IMR-90 (cell line): ENCODE measurements at regions not wholly inside any gene's neighbourhood (a gene's known extent, or its start where the extent isn't known, plus 50 kb on each side); places are given as distances from the start of the nearest gene placed in this dataset.

ENCODE experiments used
- ATAC-seq: fragments of 200-7000 bp; cut with Tn5 transposase; 2 replicates; pipeline ENCODE4 v1.9.1; 2020; ENCODE audit warnings: low read depth, mild to moderate bottlenecking, moderate library complexity
- BruUV-seq: library from RNA; stranded (reverse); fragments of 400-500 nt; replicated peaks from 2 replicates; lab custom pipeline; 2021; lab: Mats Ljungman, UMichigan
- CTCF ChIA-PET: fragments of 300-600 bp; formaldehyde crosslinking; extraction: SDS; loops from one replicate; lab custom pipeline; 2021; ENCODE audit warnings: antibody characterized with exemption; lab: Yijun Ruan, JAX
- POLR2A ChIA-PET: fragments of 300-600 bp; sonication (Branson Sonifier 250); formaldehyde crosslinking; loops from one replicate; lab custom pipeline; 2022; ENCODE audit warnings: antibody characterized with exemption; ENCODE audit not compliant: unreplicated experiment; lab: Charles Lee
- DNase-seq: peaks from one replicate; pipeline ENCODE4 v3.0.0; 2013
- H2AFZ ChIP-seq: replicated peaks from 2 replicates; pipeline ENCODE3; 2013; ENCODE audit warnings: low read length, mild to moderate bottlenecking; ENCODE audit not compliant: poor library complexity
- H2AK5ac ChIP-seq: 2 replicates; pipeline ENCODE4 v1.6.1; 2013; ENCODE audit warnings: low read depth, low read length, inconsistent platforms
- H2AK9ac ChIP-seq: replicated peaks from 2 replicates; pipeline ENCODE3; 2013; ENCODE audit warnings: mild to moderate bottlenecking, low read depth, low read length, moderate library complexity; ENCODE audit not compliant: poor library complexity
- H2BK120ac ChIP-seq: 2 replicates; pipeline ENCODE4 v1.6.1; 2013; ENCODE audit warnings: low read depth, low read length, inconsistent platforms
- H2BK15ac ChIP-seq: 3 replicates; pipeline ENCODE4 v1.6.1; 2013; ENCODE audit warnings: low read depth, low read length, inconsistent platforms
- H2BK20ac ChIP-seq: 2 replicates; pipeline ENCODE4 v1.6.1; 2013; ENCODE audit warnings: low read depth, mild to moderate bottlenecking, inconsistent platforms, low read length, moderate library complexity
- H2BK5ac ChIP-seq: 2 replicates; pipeline ENCODE4 v1.6.1; 2013; ENCODE audit warnings: mild to moderate bottlenecking, low read depth, low read length, inconsistent platforms; ENCODE audit not compliant: poor library complexity, severe bottlenecking
- H3K14ac ChIP-seq: replicated peaks from 2 replicates; pipeline ENCODE4 v1.6.1; 2013; ENCODE audit warnings: low read depth, low read length, inconsistent platforms
- H3K18ac ChIP-seq: 2 replicates; pipeline ENCODE4 v1.6.1; 2013; ENCODE audit warnings: low read depth, low read length, control low read depth
- H3K23ac ChIP-seq: 2 replicates; pipeline ENCODE4 v1.6.1; 2013; ENCODE audit warnings: low read depth, low read length, inconsistent platforms
- H3K27ac ChIP-seq: 2 replicates; pipeline ENCODE4 v1.5.1; 2013; ENCODE audit warnings: mild to moderate bottlenecking, control low read depth, low read length; ENCODE audit not compliant: insufficient read depth
- H3K27me3 ChIP-seq: 2 replicates; pipeline ENCODE4 v1.6.1; 2013; ENCODE audit warnings: low read length; ENCODE audit not compliant: control insufficient read depth, insufficient read depth
- H3K36me3 ChIP-seq: 2 replicates; pipeline ENCODE4 v1.6.1; 2013; ENCODE audit warnings: low read length, mixed read lengths; ENCODE audit not compliant: control insufficient read depth, insufficient read depth
- H3K4ac ChIP-seq: 2 replicates; pipeline ENCODE4 v1.6.1; 2013; ENCODE audit warnings: low read depth, low read length, inconsistent platforms
- H3K4me1 ChIP-seq: 2 replicates; pipeline ENCODE4 v1.6.1; 2013; ENCODE audit warnings: low read length, mixed read lengths; ENCODE audit not compliant: control insufficient read depth, insufficient read depth
- H3K4me2 ChIP-seq: 2 replicates; pipeline ENCODE4 v1.6.1; 2013; ENCODE audit warnings: low read depth, mild to moderate bottlenecking, control low read depth, low read length, moderate library complexity
- H3K4me3 ChIP-seq: 2 replicates; pipeline ENCODE4 v1.5.1; 2013; ENCODE audit warnings: low read depth, mild to moderate bottlenecking, control low read depth, low read length, moderate library complexity; ENCODE audit not compliant: insufficient read depth
- H3K56ac ChIP-seq: 2 replicates; pipeline ENCODE4 v1.6.1; 2013; ENCODE audit warnings: low read length, inconsistent platforms; ENCODE audit not compliant: insufficient read depth; ENCODE audit errors: extremely low read depth
- H3K79me1 ChIP-seq, 2 experiments: 2 replicates each; pipeline ENCODE4 v1.6.1; 2013; ENCODE audit warnings: low read length in 2 of 2, inconsistent platforms in 1 of 2, low read depth in 1 of 2
- H3K9ac ChIP-seq: 2 replicates; pipeline ENCODE4 v1.6.1; 2013; ENCODE audit warnings: low read depth, low read length, control low read depth
- H3K9me1 ChIP-seq: 2 replicates; pipeline ENCODE4 v1.6.1; 2013; ENCODE audit warnings: low read length, inconsistent platforms; ENCODE audit not compliant: insufficient read depth
- H3K9me3 ChIP-seq: 2 replicates; pipeline ENCODE4 v1.6.1; 2013; ENCODE audit warnings: low read length; ENCODE audit not compliant: control insufficient read depth, insufficient read depth
- H4K20me1 ChIP-seq: 2 replicates; pipeline ENCODE4 v1.6.1; 2013; ENCODE audit warnings: low read length, inconsistent platforms; ENCODE audit not compliant: insufficient read depth
- H4K5ac ChIP-seq: 2 replicates; pipeline ENCODE4 v1.6.1; 2013; ENCODE audit warnings: mild to moderate bottlenecking, low read depth, low read length, control low read depth
- H4K8ac ChIP-seq, 2 experiments: 2 replicates each; pipeline ENCODE4 v1.6.1; 2013; ENCODE audit warnings: low read depth in 2 of 2, low read length in 2 of 2, control low read depth in 1 of 2, inconsistent platforms in 1 of 2
- H4K91ac ChIP-seq: 2 replicates; pipeline ENCODE4 v1.6.1; 2013; ENCODE audit warnings: low read depth, low read length, inconsistent platforms; ENCODE audit not compliant: insufficient read depth
- BHLHE40 ChIP-seq: fragments of 150-350 bp; IDR thresholded peaks from 2 replicates; pipeline ENCODE4 v1.6.1; 2016; ENCODE audit warnings: mild to moderate bottlenecking, low read depth, low read length
- CEBPB ChIP-seq: IDR thresholded peaks from 2 replicates; pipeline ENCODE4 v1.6.1; 2012; ENCODE audit warnings: low read depth, low read length, improper control_type of control experiment
- CTCF ChIP-seq: conservative IDR thresholded peaks from 2 replicates; pipeline ENCODE4 v1.5.1; 2012; ENCODE audit warnings: mild to moderate bottlenecking, low read depth, low read length, improper control_type of control experiment
- FOS ChIP-seq: fragments of 150-350 bp; IDR thresholded peaks from 2 replicates; pipeline ENCODE4 v1.6.1; 2016; ENCODE audit warnings: low read depth, low read length
- MAFK ChIP-seq: IDR thresholded peaks from 2 replicates; pipeline ENCODE4 v1.6.1; 2012; ENCODE audit warnings: low read depth, low read length, improper control_type of control experiment
- MAZ ChIP-seq: IDR thresholded peaks from 2 replicates; pipeline ENCODE4 v1.6.1; 2012; ENCODE audit warnings: low read depth, mild to moderate bottlenecking, low read length, improper control_type of control experiment, moderate library complexity, borderline replicate concordance
- MXI1 ChIP-seq: IDR thresholded peaks from 2 replicates; pipeline ENCODE4 v1.6.1; 2012; ENCODE audit warnings: low read depth, mild to moderate bottlenecking, low read length, moderate library complexity, borderline replicate concordance
- NFE2L2 ChIP-seq: fragments of 150-350 bp; IDR thresholded peaks from 2 replicates; pipeline ENCODE4 v1.6.1; 2016; ENCODE audit warnings: low read depth, mild to moderate bottlenecking, low read length
- POLR2A ChIP-seq: IDR thresholded peaks from 2 replicates; pipeline ENCODE4 v1.6.1; 2012; ENCODE audit warnings: mild to moderate bottlenecking, low read depth, low read length
- RAD21 ChIP-seq: IDR thresholded peaks from 2 replicates; pipeline ENCODE4 v1.6.1; 2012; ENCODE audit warnings: low read length, improper control_type of control experiment
- RCOR1 ChIP-seq: IDR thresholded peaks from 2 replicates; pipeline ENCODE4 v1.6.1; 2012; ENCODE audit warnings: mild to moderate bottlenecking, low read length, improper control_type of control experiment; ENCODE audit not compliant: insufficient replicate concordance
- RFX5 ChIP-seq: IDR thresholded peaks from 2 replicates; pipeline ENCODE4 v1.8.0; 2012; ENCODE audit warnings: low read depth, mild to moderate bottlenecking, low read length, moderate library complexity
- SMC3 ChIP-seq: fragments of 150-350 bp; IDR thresholded peaks from 2 replicates; pipeline ENCODE4 v1.6.1; 2016; ENCODE audit warnings: low read depth, mild to moderate bottlenecking, antibody characterized with exemption, low read length, moderate library complexity
- WGBS, 2 experiments: methylation state at CpG; one replicate each; pipeline versions ENCODE4 v1.1.5 to v1.1.7; 2013; ENCODE audit warnings: missing lambda C conversion rate in 2 of 2; ENCODE audit not compliant: insufficient read length in 1 of 2; ENCODE audit errors: extremely low coverage in 2 of 2; 5-methylcytosine and 5-hydroxymethylcytosine counted together
- dilution Hi-C: fragments of 300-500 bp; cut with HindIII; formaldehyde crosslinking; loops from one replicate; pipeline ENCODE4 v1.14.3; 2018; ENCODE audit warnings: low sequenced_read_pairs; ENCODE audit not compliant: unreplicated experiment
- in situ Hi-C: fragments of 300-500 bp; cut with MboI; formaldehyde crosslinking; loops from 3 replicates; pipeline ENCODE4 v1.14.3; 2019; ENCODE audit warnings: low sequenced_read_pairs, inconsistent platforms, mixed read lengths
- intact Hi-C: fragments of 100-400 bp; cut with micrococcal nuclease; formaldehyde crosslinking; loops from 2 replicates; pipeline ENCODE4 v1.10.0; 2022
- TF ChIP-seq, protein P1 (sequence below): fragments of 150-350 bp; IDR thresholded peaks from 2 replicates; pipeline ENCODE4 v1.6.1; 2016; ENCODE audit warnings: low read depth, mild to moderate bottlenecking, low read length, moderate library complexity, borderline replicate concordance

DNA sequence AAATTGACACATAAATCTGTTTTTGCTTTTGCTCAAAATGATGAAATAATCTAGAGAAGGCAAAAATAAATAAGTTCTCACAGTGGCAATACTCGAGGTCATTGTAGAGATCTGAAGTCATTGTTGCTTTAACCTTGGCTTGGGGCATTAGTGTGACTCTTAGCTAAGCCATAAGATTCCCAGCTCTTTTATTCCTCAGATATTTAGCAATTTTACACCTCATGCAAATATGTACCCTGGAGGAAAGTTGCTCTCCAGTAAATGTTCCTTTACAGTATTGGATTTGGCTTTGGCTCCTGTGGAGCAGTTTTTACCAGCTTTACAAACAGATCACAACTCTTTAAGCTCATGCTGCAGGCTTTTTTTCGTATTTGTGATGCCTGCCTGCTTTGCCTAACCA lies 134.2 kb upstream of the NABP1 start:
- DNase-seq (no peak), ATAC-seq (no peak)
- H2AFZ ChIP-seq, result no peak overlapping the region
- POLR2A ChIA-PET, result no interaction called here
- no peak overlapping the region for H2BK15ac ChIP-seq
- H4K91ac ChIP-seq, result no peak overlapping the region
- no peaks in the 10 kb centered on the region for H4K20me1 ChIP-seq
- peaks cover 3% of the 10 kb centered on the region; the same call in 1 of the 2 replicates for H3K27me3 ChIP-seq
- intact Hi-C loops (no loop called here), dilution Hi-C loops (no loop called here), in situ Hi-C loops (no loop called here)
- H3K14ac ChIP-seq, result no peak overlapping the region
- H2BK120ac ChIP-seq, result no peak overlapping the region
- H3K4ac ChIP-seq, result no peak overlapping the region
- H3K27ac ChIP-seq, result no peak overlapping the region
- H3K4me2 ChIP-seq, result no peak overlapping the region
- no peaks in the 10 kb centered on the region for H3K9me3 ChIP-seq
- no peak overlapping the region for H3K9ac ChIP-seq
- no TSS peak for BruUV-seq
- H3K18ac ChIP-seq, result no peak overlapping the region
- H2BK20ac ChIP-seq, result no peak overlapping the region
- no peaks in the 10 kb centered on the region for H3K79me1 ChIP-seq
- no peak overlapping the region for H3K4me3 ChIP-seq
- H2AK9ac ChIP-seq, result no peak overlapping the region
- TF ChIP-seq POLR2A, result no peak
- no peak for TF ChIP-seq MXI1
- no peak for TF ChIP-seq MAZ
- no peak for TF ChIP-seq CEBPB
- TF ChIP-seq RAD21, result no peak
- TF ChIP-seq RFX5, result no peak
- no peak for TF ChIP-seq NFE2L2
- no peak for TF ChIP-seq SMC3
- TF ChIP-seq CTCF, result no peak
- no peak for TF ChIP-seq BHLHE40
- TF ChIP-seq, protein P1, sequence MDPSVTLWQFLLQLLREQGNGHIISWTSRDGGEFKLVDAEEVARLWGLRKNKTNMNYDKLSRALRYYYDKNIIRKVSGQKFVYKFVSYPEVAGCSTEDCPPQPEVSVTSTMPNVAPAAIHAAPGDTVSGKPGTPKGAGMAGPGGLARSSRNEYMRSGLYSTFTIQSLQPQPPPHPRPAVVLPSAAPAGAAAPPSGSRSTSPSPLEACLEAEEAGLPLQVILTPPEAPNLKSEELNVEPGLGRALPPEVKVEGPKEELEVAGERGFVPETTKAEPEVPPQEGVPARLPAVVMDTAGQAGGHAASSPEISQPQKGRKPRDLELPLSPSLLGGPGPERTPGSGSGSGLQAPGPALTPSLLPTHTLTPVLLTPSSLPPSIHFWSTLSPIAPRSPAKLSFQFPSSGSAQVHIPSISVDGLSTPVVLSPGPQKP, result no peak
- no peak for TF ChIP-seq MAFK
- no peak for TF ChIP-seq RCOR1
- no peak for TF ChIP-seq FOS
- no CpG with 5 or more reads among the region's 2 CpGs for WGBS, 2 experiments
- H4K5ac ChIP-seq, result no peak overlapping the region
- no peak overlapping the region for H2BK5ac ChIP-seq
- H3K56ac ChIP-seq, result no peak overlapping the region
- no peak overlapping the region for H3K23ac ChIP-seq
- H3K4me1 ChIP-seq, result no peaks in the 10 kb centered on the region
- no peak overlapping the region for H4K8ac ChIP-seq
- no peaks in the 10 kb centered on the region for H3K9me1 ChIP-seq
- H2AK5ac ChIP-seq, result no peak overlapping the region
- CTCF ChIA-PET, result interaction anchor here (0.6 kb wide), 1 partner anchor 232 kb away, joined by 3 read pairs; no protein-coding TSS in a partner anchor
- no peaks in the 10 kb centered on the region for H3K36me3 ChIP-seq
